SK-N-SH (cell line): ENCODE measurements at regions not wholly inside any gene's neighbourhood (a gene's known extent, or its start where the extent isn't known, plus 50 kb on each side); places are given as distances from the start of the nearest gene placed in this dataset.

Experiments
- CTCF ChIA-PET: fragments of 300-600, 350-600 bp; formaldehyde crosslinking; extraction: SDS; loops from one replicate; lab custom pipeline; 2021; lab: Yijun Ruan, JAX
- POLR2A ChIA-PET: fragments of 350-600 bp; sonication (Branson Sonifier 250); formaldehyde crosslinking; extraction: SDS; loops from one replicate; lab custom pipeline; 2020; ENCODE audit warnings: antibody characterized with exemption, inconsistent platforms; lab: Yijun Ruan, JAX
- DNase-seq: peaks from one replicate; pipeline ENCODE4 v3.0.0; 2012
- H2AFZ ChIP-seq: fragments of 200-600 bp; sonication (generic); 2 replicates; pipeline ENCODE4 v1.8.1; 2016; ENCODE audit warnings: antibody characterized with exemption, mild to moderate bottlenecking, low read depth
- H3F3A ChIP-seq: fragments of 200-600 bp; sonication (generic); replicated peaks from 2 replicates; pipeline ENCODE3; 2016; ENCODE audit warnings: antibody characterized with exemption, mild to moderate bottlenecking; ENCODE audit not compliant: insufficient read depth
- H3K27ac ChIP-seq, 2 experiments: fragments of 200-500 bp in 1 of 2; fragments of 200-600 bp in 1 of 2; sonication (Bioruptor generic) in 1 of 2; sonication (generic), shearing (Covaris generic) in 1 of 2; 2 replicates each; pipeline versions ENCODE4 v1.5.1 to v1.6.1; 2014 to 2016; ENCODE audit warnings: low read depth in 2 of 2, inconsistent platforms in 1 of 2, low read length in 1 of 2, mild to moderate bottlenecking in 1 of 2, mixed read lengths in 1 of 2
- H3K27me3 ChIP-seq: fragments of 200-600 bp; sonication (generic), shearing (Covaris generic); 2 replicates; pipeline ENCODE4 v1.6.1; 2016; ENCODE audit warnings: mixed run types; ENCODE audit not compliant: insufficient read depth
- H3K36me3 ChIP-seq, 2 experiments: fragments of 200-500 bp in 1 of 2; fragments of 200-600 bp in 1 of 2; sonication (Bioruptor generic) in 1 of 2; sonication (generic) in 1 of 2; replicated peaks in 1 of 2; 2 replicates each; pipeline versions ENCODE3 to v1.5.1; 2014 to 2016; ENCODE audit warnings: low read length in 1 of 2, mild to moderate bottlenecking in 1 of 2; ENCODE audit not compliant: insufficient read depth in 2 of 2, control insufficient read depth in 1 of 2
- H3K4me1 ChIP-seq, 2 experiments: fragments of 200-500 bp in 1 of 2; fragments of 200-600 bp in 1 of 2; sonication (Bioruptor generic) in 1 of 2; sonication (generic), shearing (Covaris generic) in 1 of 2; 2 replicates each; pipeline versions ENCODE4 v1.5.1 to v1.6.1; 2014 to 2016; ENCODE audit warnings: low read depth in 1 of 2, low read length in 1 of 2, mixed run types in 1 of 2; ENCODE audit not compliant: insufficient read depth in 2 of 2, control insufficient read depth in 1 of 2
- H3K4me2 ChIP-seq: fragments of 200-600 bp; sonication (generic), shearing (Covaris generic); 2 replicates; pipeline ENCODE4 v1.6.1; 2017; ENCODE audit warnings: mixed run types
- H3K4me3 ChIP-seq, 2 experiments: fragments of 200-500 bp in 1 of 2; fragments of 200-600 bp in 1 of 2; sonication (Bioruptor generic) in 1 of 2; sonication (generic), shearing (Covaris generic) in 1 of 2; 2 replicates each; pipeline versions ENCODE4 v1.5.1 to v1.8.1; 2014 to 2016; ENCODE audit warnings: low read depth in 2 of 2, inconsistent platforms in 1 of 2, low read length in 1 of 2, mild to moderate bottlenecking in 1 of 2, mixed read lengths in 1 of 2, moderate library complexity in 1 of 2
- H3K79me2 ChIP-seq: fragments of 200-600 bp; sonication (generic); 2 replicates; pipeline ENCODE4 v1.8.1; 2017; ENCODE audit warnings: mild to moderate bottlenecking; ENCODE audit not compliant: insufficient read depth
- H3K9ac ChIP-seq: fragments of 200-600 bp; sonication (generic); 2 replicates; pipeline ENCODE4 v1.6.1; 2017; ENCODE audit warnings: mixed run types
- H3K9me2 ChIP-seq: fragments of 200-600 bp; sonication (generic); 2 replicates; pipeline ENCODE4 v1.6.1; 2017; ENCODE audit warnings: mixed run types
- H3K9me3 ChIP-seq: fragments of 200-600 bp; sonication (generic); 2 replicates; pipeline ENCODE4 v1.6.1; 2017; ENCODE audit warnings: mixed run types, mild to moderate bottlenecking, moderate library complexity
- H4K20me1 ChIP-seq: fragments of 200-600 bp; sonication (generic); 2 replicates; pipeline ENCODE4 v1.6.1; 2017; ENCODE audit warnings: mild to moderate bottlenecking, mixed run types; ENCODE audit not compliant: insufficient read depth
- CHD2 ChIP-seq: fragments of 150-350 bp; IDR thresholded peaks from 2 replicates; pipeline ENCODE4 v1.6.1; 2018; ENCODE audit warnings: low read length; ENCODE audit not compliant: partially characterized antibody
- NFIC ChIP-seq: IDR thresholded peaks from 2 replicates; pipeline ENCODE4 v1.4.0; 2012; ENCODE audit warnings: borderline replicate concordance
- RAD21 ChIP-seq: IDR thresholded peaks from 2 replicates; pipeline ENCODE4 v1.6.1; 2012; ENCODE audit warnings: mild to moderate bottlenecking, low read length
- RCOR1 ChIP-seq: fragments of 150-350 bp; IDR thresholded peaks from 2 replicates; pipeline ENCODE4 v1.6.1; 2017; ENCODE audit warnings: antibody characterized with exemption, low read length
- REST ChIP-seq: IDR thresholded peaks from 2 replicates; pipeline ENCODE4 v1.6.1; 2012; ENCODE audit warnings: mild to moderate bottlenecking, low read depth, low read length, moderate library complexity
- RFX5 ChIP-seq: IDR thresholded peaks from 2 replicates; pipeline ENCODE4 v1.6.1; 2012; ENCODE audit warnings: mild to moderate bottlenecking, improper control_type of control experiment, low read length
- TAF1 ChIP-seq: IDR thresholded peaks from 2 replicates; pipeline ENCODE4 v1.6.1; 2012; ENCODE audit warnings: low read depth, mild to moderate bottlenecking, low read length, moderate library complexity, borderline replicate concordance
- TCF12 ChIP-seq: IDR thresholded peaks from 2 replicates; pipeline ENCODE4 v1.4.0; 2012
- YY1 ChIP-seq: IDR thresholded peaks from 2 replicates; pipeline ENCODE4 v1.4.0; 2012; ENCODE audit warnings: low read depth, mild to moderate bottlenecking
- WGBS: methylation state at CpG from one replicate; pipeline ENCODE4 v1.1.6; 2017; ENCODE audit warnings: low lambda C conversion rate; 5-methylcytosine and 5-hydroxymethylcytosine counted together

DNA sequence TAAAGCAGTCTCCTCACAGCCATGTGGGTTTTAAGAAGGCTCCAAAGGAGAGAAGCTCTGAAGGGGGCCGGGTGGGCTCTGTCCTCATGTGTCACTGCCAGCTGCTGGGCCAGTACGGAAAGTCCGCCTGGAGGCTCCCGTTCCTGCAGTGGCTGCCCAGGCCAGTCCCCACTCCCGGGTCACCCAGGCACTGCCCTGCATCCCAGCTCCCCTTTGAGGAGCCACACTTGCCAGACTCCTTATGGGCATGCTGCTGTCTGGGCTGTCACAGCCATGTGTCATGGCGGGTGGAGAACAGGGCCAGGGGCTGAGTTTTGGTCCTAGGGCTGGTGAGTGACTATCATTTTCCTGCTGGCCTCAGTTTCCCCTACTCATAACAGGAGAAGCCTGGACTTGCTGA lies 79.4 kb upstream of the ACTRT2 start:
- H3K9me3 ChIP-seq = no peaks in the 10 kb centered on the region
- POLR2A ChIA-PET = no interaction called here
- H3K4me2 ChIP-seq = no peak overlapping the region
- no peaks in the 10 kb centered on the region for H3K4me1 ChIP-seq
- H3K36me3 ChIP-seq = no peaks in the 10 kb centered on the region
- no peak for DNase-seq
- CTCF ChIA-PET = interaction anchor here (2.2 kb wide), 1 partner anchor 20 kb away, joined by 6 read pairs; no protein-coding TSS in a partner anchor
- WGBS = 0% methylated on average over 1 of the region's 6 CpGs
- no peaks in the 10 kb centered on the region for H4K20me1 ChIP-seq
- H3K9ac ChIP-seq = no peak overlapping the region
- H3K27ac ChIP-seq = no peak overlapping the region
- H3K27me3 ChIP-seq = no peaks in the 10 kb centered on the region
- H2AFZ ChIP-seq = no peak overlapping the region
- H3F3A ChIP-seq = no peaks in the 10 kb centered on the region
- no peak overlapping the region for H3K4me3 ChIP-seq
- H3K79me2 ChIP-seq = no peaks in the 10 kb centered on the region
- H3K9me2 ChIP-seq = no peaks in the 10 kb centered on the region
- TF ChIP-seq RCOR1 (no peak), REST (no peak), TCF12 (no peak), RAD21 (no peak), CHD2 (no peak)

DNA sequence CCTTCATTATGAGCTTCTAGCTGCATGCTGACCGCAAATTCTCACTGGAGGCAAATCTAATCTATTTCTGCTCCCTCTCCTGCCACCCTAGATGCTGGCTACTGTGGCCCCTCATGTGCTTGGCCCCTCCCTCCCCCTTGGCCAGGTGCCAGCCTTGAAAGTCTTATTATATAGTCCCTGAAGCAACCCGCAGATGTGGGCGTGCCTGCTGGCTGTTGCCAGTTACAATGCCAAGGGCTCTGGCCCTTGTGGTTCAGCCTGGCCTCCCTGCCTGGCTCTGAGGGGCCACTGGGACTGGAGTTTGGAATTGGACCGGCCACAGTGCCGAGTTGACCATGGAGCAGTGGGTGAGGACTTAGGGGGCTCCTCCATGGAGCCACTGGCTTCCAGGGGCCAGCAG lies 78.9 kb upstream of the ACTRT2 start:
- Histone ChIP-seq H3F3A (no peaks in the 10 kb centered on the region), H3K9me3 (no peaks in the 10 kb centered on the region), H3K9ac (no peak overlapping the region), H3K27ac (no peak overlapping the region), H3K27me3 (no peaks in the 10 kb centered on the region), H3K4me1 (no peaks in the 10 kb centered on the region), H3K9me2 (no peaks in the 10 kb centered on the region), H3K79me2 (no peaks in the 10 kb centered on the region), H4K20me1 (no peaks in the 10 kb centered on the region), H3K4me3 (no peak overlapping the region), H3K36me3 (no peaks in the 10 kb centered on the region), H3K4me2 (no peak overlapping the region), H2AFZ (no peak overlapping the region)
- POLR2A ChIA-PET = no interaction called here
- no peak for DNase-seq
- CTCF ChIA-PET = interaction anchor here (2.2 kb wide), 1 partner anchor 21 kb away, joined by 6 read pairs; no protein-coding TSS in a partner anchor
- TF ChIP-seq RFX5 = no peak
- no peak for TF ChIP-seq YY1
- no peak for TF ChIP-seq CHD2
- no peak for TF ChIP-seq REST
- TF ChIP-seq TAF1 = no peak
- TF ChIP-seq NFIC = no peak
- WGBS = 11% methylated on average over 2 of the region's 5 CpGs
